Bone marrow (tissue), 2 donors: ENCODE measurements at regions not wholly inside any gene's neighbourhood (a gene's known extent, or its start where the extent isn't known, plus 50 kb on each side); places are given as distances from the start of the nearest gene placed in this dataset.
"Not testable (repeated sequence)": the region's sequence is repeated elsewhere in the genome, so short reads cannot be mapped to it uniquely, and the experiment has no call there.

Experiments
- DNase-seq, 2 donors: peaks; one replicate each; lab custom pipeline; 2025; lab: John Stamatoyannopoulos, UW

- DNase-seq: no peak
Measured at GRCh38 chr4:23023121-23023520, 330.4 kb downstream of the GBA3 start.

DNA sequence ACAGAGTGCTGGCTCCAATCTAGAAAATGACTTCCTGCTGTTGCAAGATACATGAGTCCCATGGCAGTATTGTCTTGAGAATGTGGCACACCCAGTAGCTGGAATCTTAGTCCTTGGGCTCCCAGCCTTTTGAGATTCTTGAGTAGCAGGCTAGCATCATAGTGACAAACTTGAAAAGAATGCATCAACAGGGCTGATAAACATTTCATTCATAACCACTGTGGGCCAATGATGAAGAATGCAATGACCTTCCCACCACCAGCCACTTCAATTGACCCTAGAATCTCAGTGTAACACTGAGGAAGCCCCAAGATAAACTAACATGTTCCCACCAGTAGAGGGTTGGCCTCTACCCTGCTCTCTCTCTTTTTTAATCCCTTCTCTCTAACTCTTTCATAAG lies 329.3 kb downstream of the GBA3 start:
- DNase-seq: no peak

- DNase-seq: no peak
Measured at GRCh38 chr4:23021040-23021439, 328.3 kb downstream of the GBA3 start.

DNA sequence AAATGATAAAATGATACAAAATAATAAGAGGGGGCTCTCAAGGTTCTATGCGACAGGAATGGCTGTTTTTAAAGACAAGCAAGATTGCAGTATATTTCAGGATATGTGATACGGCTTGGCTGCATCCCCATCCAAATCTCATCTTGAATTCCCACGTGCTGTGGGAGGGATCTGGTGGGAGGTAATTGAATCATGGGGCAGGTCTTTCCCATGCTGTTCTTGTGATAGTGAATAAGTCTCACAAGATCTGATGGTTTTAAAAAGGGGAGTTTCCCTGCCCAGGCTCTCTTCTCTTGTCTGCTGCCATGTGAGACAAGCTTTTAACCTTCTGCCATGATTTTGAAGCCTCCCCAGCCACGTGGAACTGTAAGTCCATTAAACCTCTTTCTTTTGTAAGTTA lies 327.7 kb downstream of the GBA3 start:
- not testable (repeated sequence) for DNase-seq

DNA sequence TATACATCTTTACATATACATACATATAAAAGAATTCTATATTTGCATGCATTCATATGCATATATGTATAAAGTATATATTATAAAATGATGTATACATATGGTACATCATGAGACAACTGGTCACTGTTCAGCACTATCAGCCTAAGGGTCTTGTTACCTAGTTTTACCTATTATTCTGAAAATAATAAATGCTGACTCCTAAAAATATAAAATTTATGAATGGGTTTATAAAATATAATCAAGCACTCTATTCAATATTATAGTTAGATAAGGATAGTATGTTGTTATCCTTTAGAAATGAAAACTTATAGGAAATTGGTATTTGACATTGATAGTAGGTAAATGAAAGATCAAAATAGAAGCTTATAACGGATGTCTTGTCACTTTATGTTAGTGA lies 324.2 kb downstream of the GBA3 start:
- DNase-seq: no peak

DNA sequence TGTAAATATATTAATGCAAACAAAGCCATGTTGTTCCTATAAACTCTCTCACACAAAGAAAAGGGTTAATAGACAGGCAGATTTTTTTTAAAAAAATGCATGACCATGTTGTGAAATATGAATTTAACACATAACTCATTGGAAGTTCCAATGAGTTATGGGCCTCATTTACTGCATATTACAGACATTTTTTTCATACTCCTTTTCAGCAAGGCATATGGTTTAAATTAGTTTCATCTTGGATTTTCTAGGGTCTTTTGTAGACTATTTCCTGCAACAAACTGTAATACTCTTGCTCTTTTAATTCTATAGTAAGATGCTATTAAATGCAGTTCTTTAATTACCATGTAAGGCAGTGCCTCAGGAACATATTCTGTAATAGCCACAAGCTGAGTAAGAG lies 323.1 kb downstream of the GBA3 start:
- DNase-seq: no peak

- no peak for DNase-seq
Measured at GRCh38 chr4:23009093-23009492, 316.4 kb downstream of the GBA3 start.

DNA sequence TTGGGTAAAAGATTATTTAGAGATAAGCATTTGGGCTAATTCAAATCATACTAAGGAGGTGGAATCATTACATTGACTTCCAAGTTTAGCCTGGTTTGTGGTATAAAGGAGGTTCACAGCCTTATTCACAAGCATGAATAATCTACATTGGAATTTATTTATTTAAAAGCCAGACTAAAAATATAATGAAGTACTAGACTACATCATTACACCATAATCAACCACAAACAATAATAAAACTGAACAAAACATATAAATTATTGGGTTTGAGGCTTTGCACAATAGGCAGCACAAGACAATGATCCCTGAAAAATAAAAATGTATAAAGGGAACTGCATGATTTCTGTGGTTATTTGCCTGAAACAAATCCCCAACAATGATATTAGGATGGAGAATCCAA lies 314.0 kb downstream of the GBA3 start:
- no peak for DNase-seq

GRCh38 chr4:23005691-23006090 lies 313.0 kb downstream of the GBA3 start:
- DNase-seq: no peak

DNA sequence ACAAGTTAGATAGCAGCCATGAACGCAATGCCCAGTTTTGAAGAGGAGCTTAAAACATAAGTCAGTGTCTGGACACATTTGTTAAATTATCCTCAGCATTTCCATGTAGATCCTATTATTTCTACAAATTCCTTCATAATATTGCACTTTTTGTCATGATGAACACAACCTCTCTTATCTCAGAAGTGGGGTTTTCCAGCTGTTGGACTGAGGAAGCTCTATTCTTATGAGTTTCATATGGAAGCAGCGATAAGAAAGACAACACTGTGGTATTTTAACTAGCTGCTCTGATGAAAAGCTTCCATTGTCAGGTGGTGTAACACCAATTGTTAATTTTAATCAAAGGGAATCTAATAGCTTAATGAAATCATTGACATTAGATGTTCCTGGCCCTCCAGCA lies 308.7 kb downstream of the GBA3 start:
- no peak for DNase-seq

DNA sequence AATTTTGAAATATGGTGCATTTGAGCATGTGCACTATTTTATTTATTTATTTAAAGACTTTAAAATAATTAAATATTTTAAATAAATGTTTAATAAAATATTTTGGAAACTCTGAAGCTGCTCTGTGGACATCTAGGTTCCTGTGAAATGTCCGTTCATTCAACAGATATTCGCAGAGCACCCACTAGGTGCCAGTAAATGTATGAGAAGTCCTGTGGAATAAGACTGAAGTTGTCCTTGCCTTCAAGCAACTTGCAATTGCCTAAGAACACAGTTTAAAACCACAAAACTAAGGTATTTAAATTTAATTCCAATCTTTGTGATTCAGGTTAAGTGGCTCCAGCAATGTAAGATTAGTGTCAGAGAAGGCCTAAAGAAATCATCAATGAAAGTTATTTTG lies 306.7 kb downstream of the GBA3 start:
- no peak for DNase-seq

GRCh38 chr4:22997358-22998224 lies 304.9 kb downstream of the GBA3 start:
- DNase-seq: no peak

DNA sequence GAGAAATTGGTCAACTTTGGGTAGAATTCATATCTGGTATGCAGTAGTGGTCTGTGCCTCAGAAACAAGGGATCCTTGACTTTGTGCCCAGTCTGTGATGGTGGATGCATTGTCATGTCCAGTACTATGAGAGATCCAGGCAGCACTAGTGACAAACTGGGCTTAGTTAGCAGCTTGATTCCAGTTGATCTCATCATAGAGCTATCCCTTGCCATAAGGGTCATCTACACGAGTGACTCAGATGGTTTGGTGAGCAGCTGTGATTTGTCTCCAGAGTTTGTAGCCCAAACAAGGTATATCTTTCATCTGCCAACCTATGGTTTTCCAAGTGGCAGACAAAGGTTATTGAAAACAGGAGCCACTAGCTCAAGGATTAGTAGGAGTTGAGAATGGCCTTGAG lies 298.8 kb downstream of the GBA3 start:
- DNase-seq: no peak

- no peak for DNase-seq
Measured at GRCh38 chr4:22988526-22988925, 295.8 kb downstream of the GBA3 start.

DNA sequence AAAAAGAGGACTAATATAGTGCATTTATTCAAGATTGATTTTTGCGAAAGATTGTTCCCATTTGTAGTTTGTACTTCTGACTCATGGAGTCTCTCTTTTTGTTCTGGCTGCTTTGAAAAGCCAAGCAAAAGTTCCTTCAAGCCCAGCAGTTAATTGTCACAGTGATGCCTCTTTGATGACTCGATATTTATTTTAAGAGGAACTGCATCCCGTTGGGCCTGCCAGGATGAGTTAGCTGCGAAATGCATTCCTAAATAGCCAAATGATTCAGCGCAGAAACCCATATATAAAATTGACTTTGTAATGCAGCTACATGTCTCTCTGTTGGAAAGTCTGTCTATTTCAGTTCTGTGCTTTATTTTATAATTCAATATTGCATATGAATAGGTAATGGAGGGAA lies 295.1 kb downstream of the GBA3 start:
- DNase-seq: no peak

DNA sequence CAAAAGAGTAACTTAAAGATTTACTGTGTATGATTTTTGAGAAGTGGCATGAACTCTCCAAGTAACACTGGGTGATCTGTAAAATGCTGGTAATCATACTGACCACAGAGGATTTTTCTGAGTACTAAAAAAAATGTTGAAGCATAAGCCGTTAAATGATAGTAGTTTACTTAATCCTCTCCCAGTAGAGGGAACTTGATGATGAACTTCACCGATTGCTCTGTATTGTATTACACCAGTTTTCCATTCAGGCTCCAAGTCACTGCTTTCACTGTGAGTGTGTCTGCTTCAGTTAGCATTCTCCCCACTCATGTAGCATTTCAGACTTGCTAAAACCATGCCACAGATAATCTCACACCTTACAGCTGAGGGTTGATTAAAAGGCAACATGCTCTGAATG lies 294.1 kb downstream of the GBA3 start:
- no peak for DNase-seq

GRCh38 chr4:22986262-22986661 lies 293.5 kb downstream of the GBA3 start:
- no peak for DNase-seq

GRCh38 chr4:22984390-22984789 lies 291.7 kb downstream of the GBA3 start:
- no peak for DNase-seq

- DNase-seq: no peak
Measured at GRCh38 chr4:22978656-22979055, 285.9 kb downstream of the GBA3 start.

DNA sequence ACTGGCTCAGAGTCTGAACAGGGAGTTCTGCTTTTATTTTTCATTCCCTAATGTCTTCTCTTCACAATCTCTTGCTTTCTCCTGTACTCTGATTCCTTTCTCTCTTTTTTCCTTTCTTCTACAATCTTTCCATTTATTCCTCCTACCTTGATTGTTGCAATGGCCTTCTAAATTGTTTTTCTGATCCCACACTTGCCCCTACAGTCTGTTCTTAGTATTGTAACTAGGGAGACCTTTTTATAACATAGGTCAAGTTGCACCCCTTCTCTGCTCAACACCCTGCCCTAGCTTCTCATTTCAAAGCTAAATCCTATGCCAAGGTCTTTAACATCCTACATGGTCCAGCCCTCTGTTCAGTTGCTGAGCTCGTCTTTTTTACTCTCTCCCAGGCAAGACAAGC lies 277.9 kb downstream of the GBA3 start:
- no peak for DNase-seq

- no peak for DNase-seq
Measured at GRCh38 chr4:22969287-22969896, 276.7 kb downstream of the GBA3 start.

DNA sequence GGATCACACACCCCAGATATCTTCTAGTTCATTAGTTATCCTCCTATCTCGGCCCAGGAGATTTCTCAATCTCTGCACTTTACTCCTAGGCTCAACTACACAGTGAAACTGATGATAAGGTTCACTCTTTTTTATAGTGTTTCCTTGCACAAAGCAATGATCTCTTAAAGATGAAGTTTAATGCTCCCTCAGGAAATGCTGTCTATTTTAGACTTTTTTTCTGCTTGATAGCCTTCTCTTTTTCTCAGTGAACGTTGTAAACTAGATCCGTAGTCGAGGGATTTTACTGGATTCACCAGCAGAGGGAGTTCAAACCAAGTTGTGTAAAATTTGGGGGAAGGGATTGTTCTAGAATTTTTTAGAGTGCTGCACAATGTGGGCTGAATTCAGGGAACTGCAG lies 269.6 kb downstream of the GBA3 start:
- no peak for DNase-seq

DNA sequence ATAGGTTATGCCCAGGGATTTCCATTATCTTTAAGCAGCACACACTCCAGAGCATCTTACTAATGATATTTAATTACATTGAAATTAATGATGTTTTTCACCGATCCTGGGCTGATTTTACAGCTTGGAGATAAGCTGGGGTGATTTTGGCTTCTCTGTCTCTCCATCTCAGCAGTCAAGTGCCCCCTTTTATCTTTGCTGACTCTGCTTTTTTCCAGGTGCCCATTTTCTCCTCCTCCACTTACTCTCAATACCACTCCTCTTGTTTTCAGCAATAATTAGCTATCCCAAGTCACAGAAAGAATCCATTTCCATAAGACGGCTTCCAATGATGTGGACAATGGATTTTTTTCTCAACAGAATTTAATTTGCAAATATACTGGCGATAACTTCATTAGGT lies 266.7 kb downstream of the GBA3 start:
- DNase-seq: no peak

- no peak for DNase-seq
Measured at GRCh38 chr4:22957774-22958309, 265.1 kb downstream of the GBA3 start.
